Epithelial cell of proximal tubule (primary cell): ENCODE measurements at regions not wholly inside any gene's neighbourhood (a gene's known extent, or its start where the extent isn't known, plus 50 kb on each side); places are given as distances from the start of the nearest gene placed in this dataset.

Experiments used
- DNase-seq: peaks from one replicate; pipeline ENCODE4 v3.0.0-alpha.2; 2011; ENCODE audit warnings: low read depth
- H3K4me3 ChIP-seq: 2 replicates; pipeline ENCODE4 v1.5.1; 2011; ENCODE audit warnings: low read depth, mild to moderate bottlenecking, low read length
- CTCF ChIP-seq: conservative IDR thresholded peaks from 2 replicates; pipeline ENCODE4 v1.5.1; 2012; ENCODE audit warnings: low read depth, mild to moderate bottlenecking, low read length

- TF ChIP-seq CTCF, result no peak
- no peak for DNase-seq
- no peak overlapping the region for H3K4me3 ChIP-seq
These were observed 219.0 kb upstream of the CDH12 start for GRCh38 chr5:23072179-23072578.

- TF ChIP-seq CTCF, result no peak
- DNase-seq, result no peak
- H3K4me3 ChIP-seq, result no peak overlapping the region
These were observed 218.5 kb upstream of the CDH12 start for GRCh38 chr5:23071682-23072081.

GRCh38 chr5:23064710-23065109 lies 211.6 kb upstream of the CDH12 start:
- no peak for TF ChIP-seq CTCF
- H3K4me3 ChIP-seq, result no peak overlapping the region
- no peak for DNase-seq

GRCh38 chr5:23053846-23054245 lies 200.7 kb upstream of the CDH12 start:
- no peak for TF ChIP-seq CTCF
- DNase-seq, result no peak
- no peak overlapping the region for H3K4me3 ChIP-seq

GRCh38 chr5:23042226-23042625 lies 189.1 kb upstream of the CDH12 start:
- H3K4me3 ChIP-seq, result no peak overlapping the region
- no peak for TF ChIP-seq CTCF
- no peak for DNase-seq

- no peak for TF ChIP-seq CTCF
- H3K4me3 ChIP-seq, result no peak overlapping the region
- DNase-seq, result no peak
These were observed 182.5 kb upstream of the CDH12 start for GRCh38 chr5:23035555-23036090.

- TF ChIP-seq CTCF, result no peak
- DNase-seq, result no peak
- no peak overlapping the region for H3K4me3 ChIP-seq
These were observed 180.7 kb upstream of the CDH12 start for GRCh38 chr5:23033864-23034263.
